Stromal cell of bone marrow (primary cell): ENCODE measurements at regions not wholly inside any gene's neighbourhood (a gene's known extent, or its start where the extent isn't known, plus 50 kb on each side); places are given as distances from the start of the nearest gene placed in this dataset.

Experiments used
- DNase-seq: peaks from one replicate; pipeline ENCODE4 v3.0.0-alpha.2; 2012; ENCODE audit warnings: low read depth

GRCh38 chr17:71922439-71922838 lies 198.4 kb upstream of the SOX9 start:
- peak; percentile 26 for DNase-seq

DNA sequence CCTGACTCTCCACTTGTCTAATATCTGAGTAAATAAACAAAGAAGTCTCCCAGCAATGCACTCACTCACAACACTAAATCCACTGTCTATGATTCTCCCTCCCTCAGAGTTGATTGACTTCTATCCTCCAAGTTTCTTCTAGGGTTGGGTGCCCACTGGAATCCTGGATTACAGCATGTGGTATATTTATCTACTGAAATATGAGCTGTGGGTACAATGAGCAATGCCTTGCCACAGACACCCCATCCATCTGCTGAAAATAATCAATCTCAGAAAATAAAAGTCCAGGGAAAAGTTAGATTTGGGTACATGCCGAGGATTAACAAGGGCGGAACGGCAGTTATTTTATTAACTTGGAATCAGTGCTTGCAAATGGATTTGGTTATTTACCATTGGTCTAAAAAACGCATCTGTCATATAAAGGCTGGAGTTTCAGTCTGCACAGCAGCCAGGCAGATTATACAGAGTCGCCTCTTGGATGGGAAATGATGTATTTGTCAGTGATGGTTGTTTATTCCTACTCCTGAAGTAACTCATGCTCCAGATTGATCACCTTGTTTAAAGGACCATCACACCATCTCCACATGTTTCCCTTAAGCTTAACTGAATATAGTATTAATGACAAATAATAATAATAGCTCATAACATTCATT lies 193.9 kb upstream of the SOX9 start:
- no peak for DNase-seq

DNA sequence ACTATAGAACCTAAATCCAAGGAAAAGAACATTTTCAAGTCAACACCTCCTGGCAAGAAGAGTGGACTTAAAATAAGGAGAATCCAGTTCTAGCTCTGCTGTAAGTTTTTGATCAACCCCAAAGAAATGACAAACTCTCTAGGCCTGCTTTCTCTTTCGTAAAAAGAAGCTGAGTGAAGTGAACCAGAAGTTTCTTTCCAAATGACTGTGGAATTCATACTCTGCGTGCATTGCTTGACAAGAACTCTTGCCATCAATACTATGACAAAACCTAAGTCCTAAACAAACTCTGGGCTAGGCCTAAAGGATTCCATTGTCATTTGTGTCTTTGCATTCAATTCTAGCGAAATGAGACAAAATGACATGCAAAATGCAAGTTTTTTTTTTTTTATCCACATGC lies 187.5 kb upstream of the SOX9 start:
- no peak for DNase-seq

- DNase-seq = no peak
These were observed 186.3 kb upstream of the SOX9 start for GRCh38 chr17:71934520-71934919.

- DNase-seq = no peak
These were observed 185.5 kb upstream of the SOX9 start for GRCh38 chr17:71935341-71935740.

DNA sequence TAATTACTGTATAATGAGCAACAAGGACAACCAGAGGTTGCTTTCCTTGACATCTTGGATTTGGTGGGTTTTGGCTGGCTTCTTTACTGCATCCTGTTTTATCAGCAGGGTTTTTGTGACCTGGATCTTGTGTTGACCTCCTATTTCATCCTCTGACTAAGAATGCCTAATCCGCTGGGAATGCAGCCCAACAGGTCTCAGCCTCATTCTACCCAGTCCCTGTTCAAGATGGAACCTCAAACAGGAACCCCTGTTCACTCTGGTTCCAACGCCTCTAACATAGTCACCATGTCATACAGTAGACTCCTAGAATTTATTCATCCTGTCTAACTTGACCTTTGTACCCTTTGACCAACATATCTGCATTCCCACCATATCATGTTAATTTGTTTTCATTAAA lies 183.8 kb upstream of the SOX9 start:
- DNase-seq = no peak

GRCh38 chr17:71937914-71938313 lies 182.9 kb upstream of the SOX9 start:
- no peak for DNase-seq

DNA sequence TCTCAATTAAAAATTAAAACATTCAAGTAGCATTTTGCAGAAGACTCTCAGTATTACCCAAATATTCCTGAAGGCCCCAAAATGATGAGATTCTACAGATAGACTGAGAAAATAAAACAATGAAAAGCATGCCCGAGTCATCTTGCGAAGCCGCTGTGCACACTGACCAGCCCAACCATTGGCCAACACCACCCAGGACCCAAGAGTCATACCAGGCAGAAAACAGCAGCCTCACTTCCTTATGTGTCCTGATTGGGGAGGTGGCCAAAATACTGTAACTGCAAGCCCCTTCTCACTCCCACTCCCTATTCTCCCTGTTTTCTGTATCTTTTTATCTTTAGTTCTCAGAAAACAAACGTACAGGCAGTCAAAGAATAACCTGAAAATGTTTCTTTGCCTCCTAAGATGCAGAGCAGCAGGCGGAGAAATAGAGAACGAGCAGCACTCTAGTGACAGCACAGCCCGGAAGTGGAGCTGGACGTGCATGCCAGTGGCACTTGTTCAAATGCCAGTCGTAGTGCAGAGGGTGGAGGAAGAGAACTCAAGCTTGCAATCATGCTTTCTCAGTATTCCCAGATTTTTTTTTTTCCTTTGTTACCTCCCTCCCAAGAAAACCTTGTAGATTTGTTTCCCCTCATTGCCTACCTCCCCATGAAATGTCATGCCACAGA lies 182.3 kb upstream of the SOX9 start:
- no peak for DNase-seq

DNA sequence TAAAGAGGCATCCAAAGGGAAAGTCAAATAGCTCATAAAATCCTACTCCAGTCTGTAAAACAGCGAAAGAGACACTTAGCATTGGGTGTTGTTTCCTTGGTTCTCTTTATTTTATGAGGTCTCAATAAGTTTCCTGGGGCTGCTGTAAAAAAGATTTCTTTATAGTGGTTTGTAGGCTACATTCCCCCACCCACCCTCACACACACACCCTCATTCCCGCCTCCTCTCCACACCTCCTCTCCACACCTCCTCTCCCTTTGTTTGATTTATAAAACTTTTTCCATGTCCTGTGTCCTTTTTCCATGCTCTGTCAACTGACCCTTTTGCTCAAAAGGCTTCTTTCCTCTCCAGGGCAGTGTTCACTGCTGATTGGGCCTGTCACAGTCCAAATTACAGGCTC lies 178.9 kb upstream of the SOX9 start:
- DNase-seq = no peak

DNA sequence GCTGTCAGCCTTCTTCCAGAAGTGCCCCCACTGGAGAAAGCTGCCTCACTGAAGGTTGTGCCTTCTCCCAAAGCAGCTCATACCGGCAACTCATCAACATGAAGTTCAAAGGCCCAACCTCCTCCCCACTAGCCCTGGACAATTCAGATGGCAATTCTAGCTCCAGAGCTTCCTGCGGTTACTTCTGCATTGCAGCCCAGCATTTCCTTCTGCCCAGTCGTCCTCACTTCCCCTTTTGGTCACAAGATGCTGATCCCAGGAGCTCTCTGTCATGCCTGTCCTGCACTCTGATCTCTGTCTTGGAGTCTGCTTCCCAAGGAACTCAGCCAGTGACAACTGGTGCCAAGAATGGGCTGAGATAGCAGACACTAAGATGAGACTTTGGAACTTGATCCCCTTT lies 178.2 kb upstream of the SOX9 start:
- DNase-seq = no peak

GRCh38 chr17:71948703-71949422 lies 172.0 kb upstream of the SOX9 start:
- DNase-seq = no peak

DNA sequence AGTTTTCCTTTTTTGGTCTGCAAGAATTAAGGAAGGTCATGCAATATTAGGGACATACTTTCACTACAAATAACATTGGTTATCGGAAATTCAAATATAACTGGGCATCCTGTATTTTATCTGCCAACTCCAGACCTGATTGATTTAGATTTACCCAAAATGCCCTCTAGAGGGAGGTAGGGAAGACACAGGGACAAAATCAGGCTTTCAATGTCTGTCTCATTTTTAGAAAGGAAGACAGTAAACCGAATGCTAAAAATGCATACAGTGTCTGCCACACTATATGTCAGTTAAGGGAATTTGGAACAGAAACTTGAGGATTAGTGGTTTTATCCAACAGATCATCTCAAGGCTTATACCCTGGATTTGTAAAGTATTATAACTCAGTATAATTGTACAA lies 161.7 kb upstream of the SOX9 start:
- no peak for DNase-seq

GRCh38 chr17:71963351-71963750 lies 157.5 kb upstream of the SOX9 start:
- DNase-seq = no peak

DNA sequence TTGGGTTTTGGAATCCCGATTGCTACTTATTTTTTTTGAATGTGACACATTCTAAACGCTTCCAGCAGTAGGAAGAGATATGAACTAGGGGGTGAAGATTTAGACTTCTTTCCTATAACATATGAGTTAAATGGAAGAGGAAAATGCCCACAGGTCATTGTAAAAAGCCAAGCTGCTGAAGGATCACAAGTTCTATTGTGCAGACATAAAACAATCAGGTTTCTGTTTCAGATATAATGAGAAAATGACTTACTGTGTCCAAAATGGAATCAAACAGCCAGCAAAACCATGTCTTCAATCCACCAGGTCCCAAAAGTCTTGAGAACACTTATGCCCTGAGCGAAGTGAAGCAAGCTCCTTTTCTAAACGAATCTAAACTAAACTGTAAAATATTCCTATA lies 157.0 kb upstream of the SOX9 start:
- no peak for DNase-seq

GRCh38 chr17:71964559-71964958 lies 156.3 kb upstream of the SOX9 start:
- no peak for DNase-seq

DNA sequence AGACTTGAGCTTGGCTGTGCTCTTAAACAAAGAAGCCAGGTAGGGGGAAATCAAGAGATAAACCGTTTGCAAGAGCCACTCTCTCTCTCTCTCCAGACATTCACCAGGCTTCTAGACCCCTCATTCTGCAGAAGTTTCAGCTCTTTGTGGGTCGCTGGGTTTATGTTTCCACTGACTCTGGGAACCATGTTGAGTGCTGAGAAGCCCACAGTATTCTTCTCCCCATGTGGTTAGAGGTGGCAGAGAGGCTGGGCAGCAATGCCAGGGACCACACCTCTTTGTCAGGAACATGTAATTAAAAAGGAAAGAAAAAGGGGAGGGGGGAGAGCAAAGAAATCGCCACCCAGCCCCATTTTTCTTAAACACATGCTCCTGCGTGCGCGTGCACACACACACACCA lies 154.8 kb upstream of the SOX9 start:
- no peak for DNase-seq

DNA sequence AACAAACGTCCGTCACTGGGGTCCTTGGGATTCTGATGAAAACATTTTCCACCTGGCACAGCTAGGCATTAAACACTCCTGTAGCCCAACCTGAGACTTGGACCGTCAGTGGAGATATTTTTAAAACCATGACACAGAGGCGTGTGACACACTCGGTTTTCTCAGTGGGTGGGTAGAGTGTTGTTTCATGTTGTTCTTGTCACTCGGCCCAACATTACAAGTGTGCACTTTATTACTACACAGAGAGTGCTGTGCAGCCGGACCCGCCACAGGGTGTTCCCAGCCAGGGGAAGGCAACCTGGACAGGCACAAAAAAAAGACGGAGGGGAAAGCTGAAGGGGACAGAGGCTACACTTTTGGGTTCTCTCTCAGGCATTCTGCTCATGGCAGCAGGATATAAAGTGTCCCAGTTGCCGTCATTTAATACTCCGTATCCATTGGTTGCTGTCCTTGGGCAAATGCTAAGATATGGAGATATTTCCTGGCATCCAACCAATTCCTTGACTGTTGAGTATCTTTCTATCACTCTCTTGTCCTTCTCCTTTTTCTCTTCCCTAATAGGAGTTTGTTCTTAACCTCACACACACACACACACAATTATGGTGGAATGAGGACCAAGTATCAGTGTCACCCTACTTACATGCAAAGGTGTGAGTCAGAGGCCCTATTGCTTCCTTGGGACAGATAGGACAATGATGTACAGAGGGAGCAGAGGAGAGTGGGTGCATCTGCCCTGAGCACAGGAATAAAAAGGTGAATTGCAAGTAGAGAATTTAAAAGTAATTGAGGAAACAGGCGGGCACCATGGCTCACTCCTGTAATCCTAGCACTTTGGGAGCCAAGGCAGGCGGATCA lies 154.1 kb upstream of the SOX9 start:
- peak; percentile 55 for DNase-seq

DNA sequence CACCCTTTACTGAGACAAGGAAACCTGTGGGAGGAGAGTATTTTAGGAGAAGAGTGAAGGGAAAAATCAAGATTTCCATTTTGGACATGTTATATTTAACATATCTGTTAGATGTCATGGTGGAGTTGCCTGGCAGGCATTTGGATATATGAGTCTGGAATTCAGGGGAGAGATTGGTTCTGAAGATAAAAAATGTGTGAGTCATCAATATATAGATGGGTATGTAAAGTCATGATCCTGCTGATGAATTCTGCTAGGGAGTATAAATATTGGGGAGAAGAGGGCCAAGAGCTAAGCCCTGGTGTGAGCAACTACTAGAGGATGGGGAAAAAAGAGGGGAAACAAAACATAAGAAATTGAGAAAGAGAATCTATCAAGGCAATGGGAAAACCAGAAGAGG lies 151.3 kb upstream of the SOX9 start:
- DNase-seq = no peak

GRCh38 chr17:71970312-71970711 lies 150.5 kb upstream of the SOX9 start:
- DNase-seq = no peak

DNA sequence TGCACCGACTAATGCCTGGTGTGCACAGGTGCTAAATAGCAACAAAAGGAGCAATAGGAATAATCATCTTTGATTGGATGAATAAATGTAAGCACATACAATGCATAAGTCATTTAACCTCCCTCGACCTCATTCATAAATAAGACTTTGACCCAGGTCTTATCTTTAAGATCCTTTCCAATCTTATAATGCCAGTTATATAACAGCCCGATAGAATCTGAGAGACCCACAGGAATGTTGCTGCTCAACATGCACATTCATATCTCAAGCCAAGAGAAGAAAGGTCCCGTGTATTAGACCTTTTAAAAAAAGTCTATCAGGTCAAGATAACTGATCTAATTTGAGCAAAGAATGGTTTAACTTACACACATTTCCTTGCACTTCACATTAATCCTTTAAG lies 146.8 kb upstream of the SOX9 start:
- DNase-seq = no peak

DNA sequence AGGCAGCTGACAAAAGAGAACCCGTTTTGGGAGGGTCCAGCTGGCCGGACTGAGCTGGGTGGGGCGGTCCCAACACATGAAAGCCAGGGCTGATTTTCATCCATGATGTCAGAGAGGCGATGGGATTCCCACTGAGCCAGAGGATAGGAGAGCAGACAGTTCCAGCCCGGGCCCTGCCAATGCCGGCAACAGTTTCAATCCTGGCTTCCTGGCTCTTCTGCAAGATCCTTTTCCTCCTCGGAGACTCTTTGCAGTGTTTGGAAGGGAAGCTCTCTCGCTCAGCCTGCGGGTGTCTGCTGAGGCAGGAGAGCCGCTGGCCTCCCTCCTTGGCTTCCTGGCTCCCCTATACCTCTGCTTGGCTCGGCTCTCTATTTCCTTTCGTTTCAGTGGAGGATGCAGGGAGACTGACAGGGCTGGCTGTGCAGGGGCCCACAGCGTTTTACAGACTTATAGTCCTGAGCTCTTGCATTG lies 145.5 kb upstream of the SOX9 start:
- peak; percentile 83 for DNase-seq

GRCh38 chr17:71976011-71976649 lies 144.7 kb upstream of the SOX9 start:
- peak; percentile 99 for DNase-seq
